NCI-H526 (cell line): ENCODE measurements at regions not wholly inside any gene's neighbourhood (a gene's known extent, or its start where the extent isn't known, plus 50 kb on each side); places are given as distances from the start of the nearest gene placed in this dataset.

Source experiments
- DNase-seq, 2 experiments: peaks; one replicate each; lab custom pipeline; 2025; lab: John Stamatoyannopoulos, UW

GRCh38 chr7:70986297-70986696 is 145.6 kb upstream of the GALNT17 start:
- DNase-seq: no peak

GRCh38 chr7:70994176-70994575 is 137.8 kb upstream of the GALNT17 start:
- DNase-seq: no peak

- DNase-seq: no peak
Measured at GRCh38 chr7:70997261-70997660, 134.7 kb upstream of the GALNT17 start.

DNA sequence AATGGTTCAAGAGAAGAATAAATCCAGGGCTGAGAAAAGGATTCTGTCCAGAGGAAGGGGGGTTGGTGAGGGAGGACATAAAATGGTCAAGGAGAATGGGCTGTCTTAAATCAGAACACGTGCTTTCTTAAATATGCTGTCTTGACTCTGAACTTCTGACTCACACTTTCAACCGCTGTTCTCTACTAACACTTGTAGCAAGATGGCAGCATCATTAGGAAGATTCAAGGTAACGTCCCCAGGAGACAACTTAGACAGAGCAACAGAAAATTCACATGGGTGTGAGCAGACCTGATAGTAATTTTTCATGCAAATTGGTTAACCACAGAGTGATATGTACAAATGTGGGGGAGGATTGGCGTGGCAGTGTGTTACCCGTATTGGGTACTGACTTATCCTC is 126.8 kb upstream of the GALNT17 start:
- peak; percentile 32 to 46 for DNase-seq

DNA sequence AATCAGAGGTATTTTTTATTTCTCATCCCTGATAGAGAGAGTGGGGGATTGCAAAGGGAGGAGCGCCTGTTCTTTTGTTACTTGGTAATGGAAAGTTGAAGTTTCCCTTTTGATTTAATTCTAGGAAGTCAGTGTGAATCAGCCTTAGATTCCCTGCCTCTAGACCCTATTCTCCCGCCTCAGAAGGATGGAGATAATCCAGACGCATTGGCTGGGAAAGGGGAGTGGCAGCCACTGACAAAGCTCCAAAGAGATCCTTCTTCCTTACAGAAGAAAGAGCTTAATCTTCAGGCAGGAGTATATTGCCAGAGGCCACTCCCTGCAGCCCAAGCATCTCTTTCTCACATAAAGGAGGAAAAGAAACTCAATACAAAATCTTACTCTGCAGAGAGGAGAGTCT is 122.3 kb upstream of the GALNT17 start:
- no peak for DNase-seq

DNA sequence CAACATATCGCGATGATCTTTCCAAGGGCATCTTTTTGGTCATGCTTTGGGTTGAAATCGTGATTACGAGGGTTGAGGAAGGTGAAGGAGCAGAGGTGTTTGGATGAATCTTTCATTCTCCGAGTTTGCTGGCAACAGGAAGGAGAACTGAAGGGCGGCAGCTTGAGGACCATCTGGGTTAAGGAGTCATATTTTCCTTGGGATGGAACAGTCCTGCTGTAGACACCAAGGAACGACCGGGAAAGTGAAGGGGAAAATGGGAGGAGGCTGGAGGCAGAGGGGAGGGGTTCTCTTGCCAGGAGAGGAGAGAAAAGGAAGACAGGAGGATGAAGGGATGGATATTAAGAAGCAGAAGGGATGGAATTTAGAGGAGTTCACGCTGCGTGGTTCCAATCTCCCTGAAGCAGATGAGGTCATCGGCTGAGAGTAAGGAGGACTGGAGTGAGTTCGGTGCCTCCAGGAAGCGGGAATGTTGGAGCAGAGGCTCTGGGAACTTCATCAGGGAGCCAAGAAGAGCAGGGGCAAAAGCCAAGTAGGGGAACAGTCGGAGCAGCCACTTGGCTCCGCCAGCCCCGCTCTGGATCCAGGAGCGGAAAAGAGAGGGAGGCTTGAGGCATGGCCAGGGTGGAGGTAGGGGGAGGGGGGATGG is 116.6 kb upstream of the GALNT17 start:
- no peak for DNase-seq

DNA sequence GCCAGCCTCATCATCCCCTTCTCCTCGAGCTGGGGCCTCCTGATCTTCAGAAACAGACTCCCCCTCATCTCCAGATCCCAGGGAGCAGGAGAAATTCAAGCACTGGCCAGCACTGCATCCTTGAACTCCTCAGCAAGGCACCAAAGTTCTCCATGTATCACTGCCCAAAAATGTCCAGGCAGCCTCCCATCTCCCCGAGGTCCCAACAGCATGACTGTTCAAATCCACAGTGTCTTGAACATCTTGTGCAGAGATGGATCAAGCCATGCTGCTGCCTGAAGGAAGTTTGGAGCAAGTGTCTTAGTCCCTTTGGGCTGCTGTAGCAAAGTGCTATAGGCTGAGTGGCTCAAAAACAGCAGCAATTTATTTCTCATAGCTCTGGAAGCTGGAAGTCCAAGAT is 115.5 kb upstream of the GALNT17 start:
- DNase-seq: no peak

GRCh38 chr7:71017602-71018001 is 114.3 kb upstream of the GALNT17 start:
- no peak for DNase-seq

DNA sequence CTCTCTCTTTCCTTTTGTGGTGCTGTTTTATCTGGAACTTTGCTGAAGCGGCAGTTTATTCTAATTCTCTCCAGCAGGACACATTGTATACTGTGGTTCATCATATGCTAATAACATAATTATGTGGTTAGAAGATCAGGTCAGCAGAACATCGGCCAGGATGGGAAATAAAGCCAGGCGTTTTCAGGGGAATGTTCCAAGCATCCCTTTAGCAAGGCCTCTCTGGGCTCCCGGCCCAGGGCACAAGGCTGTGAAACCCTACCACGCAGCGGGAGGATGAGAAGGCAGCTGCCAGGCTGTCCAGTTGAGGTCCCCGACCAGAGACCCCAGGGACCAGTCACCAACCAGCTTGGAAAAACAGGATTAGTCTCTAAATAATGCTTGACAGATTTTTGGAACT is 112.2 kb upstream of the GALNT17 start:
- DNase-seq: peak in 1 of 2 experiments; percentile 5

DNA sequence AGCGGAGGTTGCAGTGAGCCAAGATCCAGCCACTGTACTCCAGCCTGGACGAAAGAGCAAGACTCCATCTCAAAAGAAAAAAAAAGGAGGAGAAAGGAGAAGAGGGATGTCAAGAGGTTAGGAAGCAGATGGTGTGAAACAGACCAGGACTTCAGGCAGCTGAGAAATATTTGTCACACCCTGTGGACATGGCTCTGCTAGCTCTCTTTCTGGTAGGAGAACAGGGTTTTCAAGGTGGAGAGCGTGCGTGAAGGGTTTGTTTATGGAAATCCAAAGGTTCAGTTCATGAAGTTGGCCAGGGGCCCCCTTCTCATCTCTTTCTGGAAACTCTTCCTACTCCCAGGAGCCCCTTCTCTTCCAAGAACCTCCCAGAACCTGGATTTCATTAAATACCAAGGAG is 110.8 kb upstream of the GALNT17 start:
- DNase-seq: no peak

GRCh38 chr7:71026680-71027079 is 105.3 kb upstream of the GALNT17 start:
- no peak for DNase-seq

GRCh38 chr7:71034243-71034642 is 97.7 kb upstream of the GALNT17 start:
- no peak for DNase-seq

DNA sequence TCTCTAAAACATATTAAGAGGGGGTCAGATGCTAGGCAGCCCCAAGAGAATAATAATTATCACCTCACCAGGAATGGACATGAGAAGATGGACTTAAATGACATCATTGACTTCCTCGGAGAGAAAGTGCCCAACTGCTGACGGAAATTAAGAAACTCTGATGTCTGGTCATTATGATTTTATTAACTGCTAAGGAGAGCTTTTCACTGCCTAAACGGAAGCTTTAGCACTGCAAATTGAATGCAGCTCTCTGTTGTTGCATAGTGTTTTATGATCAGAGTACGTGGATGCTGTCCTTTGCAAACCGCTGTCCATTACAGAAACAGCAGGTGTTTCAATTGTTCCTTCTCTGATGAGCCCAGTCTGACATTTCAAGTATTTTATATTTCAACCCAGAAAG is 89.4 kb upstream of the GALNT17 start:
- no peak for DNase-seq

DNA sequence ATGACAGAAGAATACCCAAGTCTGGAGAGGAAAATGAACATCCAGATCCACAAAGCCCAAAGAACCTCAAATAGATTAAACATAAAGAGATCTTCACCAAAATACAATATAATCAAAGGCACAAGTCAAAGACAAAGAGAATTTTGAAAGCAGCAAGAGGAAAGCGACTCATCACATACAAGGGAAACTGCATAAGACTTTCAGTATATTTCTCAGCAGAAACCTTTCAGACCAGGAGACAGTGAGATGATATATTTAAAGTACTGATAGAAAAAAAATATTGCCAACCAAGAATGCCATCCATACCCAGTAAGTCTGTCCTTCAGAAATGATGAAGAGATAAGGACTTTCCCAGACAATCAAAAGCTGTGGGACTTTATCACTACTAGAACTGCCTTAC is 81.5 kb upstream of the GALNT17 start:
- DNase-seq: no peak

GRCh38 chr7:71055504-71055903 is 76.4 kb upstream of the GALNT17 start:
- no peak for DNase-seq

GRCh38 chr7:71077743-71078476 is 54.0 kb upstream of the GALNT17 start:
- no peak for DNase-seq
